ENCODE measurements at regions not wholly inside any gene's neighbourhood (a gene's known extent, or its start where the extent isn't known, plus 50 kb on each side); places are given as distances from the start of the nearest gene placed in this dataset.

DNA sequence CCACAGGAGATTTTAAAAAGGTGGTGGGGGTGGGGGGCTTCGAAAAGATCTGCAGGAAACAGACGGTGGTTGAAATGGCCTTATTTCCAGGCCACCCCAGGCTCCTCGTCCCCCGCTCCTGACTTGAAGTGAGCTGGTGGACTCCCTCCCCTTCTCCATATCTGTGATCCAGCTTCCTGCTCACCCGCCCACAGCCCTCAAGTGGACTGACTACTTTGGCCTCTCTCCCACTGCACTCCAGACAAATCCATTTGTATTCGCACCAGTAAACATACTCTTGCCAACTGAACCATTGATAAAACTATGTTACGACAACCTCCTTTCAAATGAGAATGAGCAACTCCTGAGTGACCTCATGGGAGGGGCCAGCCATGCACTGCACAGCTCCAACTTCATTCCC, 259.5 kb downstream of the COL4A1 start:
- no peak for TF ChIP-seq CTCF (IDR thresholded peaks at IDR 0.05)
- TF ChIP-seq POLR2A (IDR thresholded peaks at IDR 0.05; ENCODE audit: low read depth), result no peak
- TF ChIP-seq EP300 (IDR thresholded peaks at IDR 0.05), result no peak
- TF ChIP-seq POLR2AphosphoS5 (IDR thresholded peaks at IDR 0.05), result no peak
